ENCODE measurements at regions not wholly inside any gene's neighbourhood (a gene's known extent, or its start where the extent isn't known, plus 50 kb on each side); places are given as distances from the start of the nearest gene placed in this dataset.

DNA sequence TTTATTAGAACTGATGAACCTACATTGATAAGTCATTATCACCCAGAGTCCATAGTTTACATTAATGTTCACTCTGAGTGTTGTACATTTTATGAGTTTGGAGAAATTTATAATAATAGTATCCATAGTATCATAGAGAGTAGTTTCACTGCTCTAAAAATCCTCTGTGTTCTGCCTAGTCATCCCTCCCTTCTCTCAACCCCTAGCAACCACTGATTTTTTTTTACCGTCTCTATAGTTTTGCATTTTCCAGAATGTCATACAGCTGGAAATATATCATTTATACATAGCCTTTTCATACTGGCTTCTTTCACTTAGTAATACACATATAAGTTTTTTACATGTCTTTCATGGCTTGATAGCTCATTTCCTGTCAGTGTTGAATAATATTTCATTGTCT lies 231.1 kb downstream of the RAD51AP2 start:
- TF ChIP-seq CTCF (IDR thresholded peaks at IDR 0.05) (no peak), POLR2AphosphoS5 (IDR thresholded peaks at IDR 0.05; ENCODE audit: low read depth, low read length) (no peak), TCF7L2 (IDR thresholded peaks at IDR 0.05; ENCODE audit: low read depth, low read length) (no peak)
- TF ChIP-seq, protein P1, sequence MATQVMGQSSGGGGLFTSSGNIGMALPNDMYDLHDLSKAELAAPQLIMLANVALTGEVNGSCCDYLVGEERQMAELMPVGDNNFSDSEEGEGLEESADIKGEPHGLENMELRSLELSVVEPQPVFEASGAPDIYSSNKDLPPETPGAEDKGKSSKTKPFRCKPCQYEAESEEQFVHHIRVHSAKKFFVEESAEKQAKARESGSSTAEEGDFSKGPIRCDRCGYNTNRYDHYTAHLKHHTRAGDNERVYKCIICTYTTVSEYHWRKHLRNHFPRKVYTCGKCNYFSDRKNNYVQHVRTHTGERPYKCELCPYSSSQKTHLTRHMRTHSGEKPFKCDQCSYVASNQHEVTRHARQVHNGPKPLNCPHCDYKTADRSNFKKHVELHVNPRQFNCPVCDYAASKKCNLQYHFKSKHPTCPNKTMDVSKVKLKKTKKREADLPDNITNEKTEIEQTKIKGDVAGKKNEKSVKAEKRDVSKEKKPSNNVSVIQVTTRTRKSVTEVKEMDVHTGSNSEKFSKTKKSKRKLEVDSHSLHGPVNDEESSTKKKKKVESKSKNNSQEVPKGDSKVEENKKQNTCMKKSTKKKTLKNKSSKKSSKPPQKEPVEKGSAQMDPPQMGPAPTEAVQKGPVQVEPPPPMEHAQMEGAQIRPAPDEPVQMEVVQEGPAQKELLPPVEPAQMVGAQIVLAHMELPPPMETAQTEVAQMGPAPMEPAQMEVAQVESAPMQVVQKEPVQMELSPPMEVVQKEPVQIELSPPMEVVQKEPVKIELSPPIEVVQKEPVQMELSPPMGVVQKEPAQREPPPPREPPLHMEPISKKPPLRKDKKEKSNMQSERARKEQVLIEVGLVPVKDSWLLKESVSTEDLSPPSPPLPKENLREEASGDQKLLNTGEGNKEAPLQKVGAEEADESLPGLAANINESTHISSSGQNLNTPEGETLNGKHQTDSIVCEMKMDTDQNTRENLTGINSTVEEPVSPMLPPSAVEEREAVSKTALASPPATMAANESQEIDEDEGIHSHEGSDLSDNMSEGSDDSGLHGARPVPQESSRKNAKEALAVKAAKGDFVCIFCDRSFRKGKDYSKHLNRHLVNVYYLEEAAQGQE (IDR thresholded peaks at IDR 0.05; ENCODE audit: insufficient read depth in 1 of 2, low read depth in 2 of 2, low read length in 1 of 2): no peak

Measured in Panc1 (cell line).